ENCODE measurements at regions not wholly inside any gene's neighbourhood (a gene's known extent, or its start where the extent isn't known, plus 50 kb on each side); places are given as distances from the start of the nearest gene placed in this dataset.

DNA sequence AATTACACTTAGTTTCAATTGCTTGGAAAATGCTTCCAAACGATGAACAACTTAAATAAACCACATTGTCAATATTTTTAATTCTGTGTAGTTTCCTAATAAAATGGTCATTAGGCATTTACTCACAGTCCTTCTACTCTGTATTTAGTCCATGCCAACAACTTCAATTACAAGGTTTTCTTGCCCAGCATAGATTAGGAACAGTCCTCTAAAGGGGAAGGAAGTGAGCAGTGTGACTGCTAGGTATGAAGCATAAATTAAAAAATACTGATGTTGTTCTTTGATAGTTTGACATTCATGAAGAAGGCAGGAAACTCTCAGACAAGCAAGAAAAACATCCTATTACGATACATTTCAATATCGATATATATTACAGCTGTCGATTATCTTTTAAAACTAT is 716.0 kb upstream of the PCDH9 start:
- TF ChIP-seq ZNF274 (IDR thresholded peaks at IDR 0.05; ENCODE audit: low read depth, low read length) (no peak), YY1 (IDR thresholded peaks at IDR 0.05; ENCODE audit: insufficient read depth, insufficient read length) (no peak), SUZ12 (IDR thresholded peaks at IDR 0.05; ENCODE audit: extremely low read depth, insufficient read depth, insufficient read length) (no peak)
